Stimulated activated CD4-positive, alpha-beta T cell treated with anti-CD3 and anti-CD28 coated beads, Interleukin-4, amount 100 ng/mL, for 24 hours (primary cell): ENCODE measurements at regions not wholly inside any gene's neighbourhood (a gene's known extent, or its start where the extent isn't known, plus 50 kb on each side); places are given as distances from the start of the nearest gene placed in this dataset.

Experiments
- DNase-seq: peaks from one replicate; pipeline ENCODE4 v3.0.0-alpha.2; 2020

DNA sequence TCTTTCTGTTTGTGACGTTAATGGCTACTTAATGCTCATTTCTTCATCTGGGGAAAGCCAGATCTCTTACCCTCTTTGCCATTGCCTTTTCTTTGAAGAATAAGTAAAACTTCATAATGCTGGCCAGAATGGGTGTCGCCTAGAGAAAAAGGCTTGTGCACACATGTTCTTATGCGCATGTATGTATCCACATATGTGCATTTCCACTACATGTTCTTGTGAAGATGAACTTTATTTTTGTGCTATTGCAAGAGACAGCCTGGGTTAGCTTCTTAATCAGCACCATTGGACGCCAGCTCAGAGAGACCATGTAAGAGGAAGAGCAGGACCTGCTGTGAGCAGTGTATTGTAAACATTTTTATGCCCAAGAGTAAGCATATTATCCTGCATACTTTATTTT, 178.7 kb downstream of the SPRY1 start:
- DNase-seq, result no peak

GRCh38 chr4:123577225-123577906, 180.8 kb downstream of the SPRY1 start:
- DNase-seq, result no peak

- no peak for DNase-seq
These were observed 181.9 kb downstream of the SPRY1 start for GRCh38 chr4:123578276-123579029.

- no peak for DNase-seq
These were observed 183.4 kb downstream of the SPRY1 start for GRCh38 chr4:123579961-123580360.

DNA sequence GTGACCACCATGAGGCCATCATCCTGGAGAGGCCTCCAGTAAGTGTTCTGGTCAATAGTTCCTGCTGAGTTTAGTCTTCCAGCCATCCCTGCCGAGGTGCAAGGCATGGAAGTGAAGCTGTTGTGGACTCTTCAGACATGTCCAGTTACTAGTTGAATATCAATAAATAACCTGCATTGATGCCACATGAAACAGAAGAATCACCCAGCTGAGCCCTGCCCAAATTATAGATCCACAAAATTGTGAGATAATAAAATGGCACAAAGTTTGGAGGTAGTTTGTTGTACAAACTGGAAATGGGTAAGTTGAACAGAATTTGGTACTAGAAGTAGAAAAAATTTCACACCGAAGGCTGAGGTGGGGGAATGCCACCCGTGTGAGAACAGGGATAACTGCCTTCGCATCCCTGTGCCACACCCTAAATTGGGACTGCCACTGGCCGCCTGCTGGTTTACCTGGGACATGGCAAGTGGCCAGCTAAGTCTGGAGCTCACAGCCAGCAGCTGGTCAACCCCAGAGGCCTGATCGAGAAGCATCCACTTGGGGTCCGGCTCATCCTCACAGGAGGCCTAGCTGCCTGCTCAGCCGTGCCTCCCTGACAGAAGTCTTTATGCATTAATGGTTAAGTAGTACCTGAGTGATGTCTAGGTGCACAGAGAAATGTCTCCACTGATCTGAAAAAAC, 184.5 kb downstream of the SPRY1 start:
- DNase-seq, result no peak

GRCh38 chr4:123581802-123582201, 185.2 kb downstream of the SPRY1 start:
- no peak for DNase-seq

- no peak for DNase-seq
These were observed 186.4 kb downstream of the SPRY1 start for GRCh38 chr4:123583043-123583442.

- DNase-seq, result no peak
These were observed 188.5 kb downstream of the SPRY1 start for GRCh38 chr4:123585111-123585510.

- no peak for DNase-seq
These were observed 191.4 kb downstream of the SPRY1 start for GRCh38 chr4:123587983-123588494.

DNA sequence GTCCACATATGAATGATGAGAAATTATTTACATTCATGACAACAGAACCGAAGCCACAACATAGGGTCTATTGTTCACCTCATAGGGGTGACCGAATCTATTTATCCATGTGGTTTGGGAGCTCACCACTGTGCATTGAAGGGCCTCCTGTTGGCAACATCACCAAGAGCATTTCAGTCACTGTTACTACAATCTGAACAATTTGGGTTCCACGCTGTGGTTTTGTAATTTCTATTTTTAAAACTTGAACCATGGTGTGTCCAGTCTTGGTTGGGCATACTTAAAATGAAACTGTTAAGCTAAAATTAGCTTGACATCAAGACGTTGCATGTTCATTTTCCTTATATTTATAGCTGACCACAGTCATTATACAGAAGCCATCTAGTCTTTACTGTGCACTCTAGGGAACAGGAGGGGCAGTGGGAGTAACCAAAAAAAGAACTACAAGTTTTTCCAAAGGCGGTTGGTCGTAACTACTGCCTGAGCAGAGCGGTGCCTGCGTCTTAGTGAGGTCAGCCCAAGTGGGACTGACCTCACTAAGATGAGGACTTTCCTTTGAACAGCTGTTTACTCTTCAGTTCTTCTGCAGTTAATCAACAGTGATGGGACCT, 192.1 kb downstream of the SPRY1 start:
- DNase-seq, result no peak

DNA sequence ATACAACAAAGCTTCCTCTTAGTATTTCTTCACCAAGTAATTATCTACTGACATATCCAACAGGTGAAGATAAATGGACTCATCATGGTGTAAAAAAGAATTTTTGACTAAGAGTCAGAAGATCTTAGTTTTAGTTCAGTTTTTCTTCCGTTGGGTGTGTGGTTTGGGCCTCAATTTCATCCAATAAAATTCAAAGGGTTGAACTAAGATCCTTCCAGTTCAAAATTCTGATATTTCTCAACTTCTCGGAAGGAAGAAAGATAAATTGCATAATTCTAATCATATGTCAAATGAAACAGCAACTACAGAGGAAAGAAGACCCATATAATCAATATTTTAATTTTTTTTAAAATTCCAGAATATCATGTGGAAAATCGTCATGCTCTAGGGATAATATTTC, 192.7 kb downstream of the SPRY1 start:
- DNase-seq, result no peak

DNA sequence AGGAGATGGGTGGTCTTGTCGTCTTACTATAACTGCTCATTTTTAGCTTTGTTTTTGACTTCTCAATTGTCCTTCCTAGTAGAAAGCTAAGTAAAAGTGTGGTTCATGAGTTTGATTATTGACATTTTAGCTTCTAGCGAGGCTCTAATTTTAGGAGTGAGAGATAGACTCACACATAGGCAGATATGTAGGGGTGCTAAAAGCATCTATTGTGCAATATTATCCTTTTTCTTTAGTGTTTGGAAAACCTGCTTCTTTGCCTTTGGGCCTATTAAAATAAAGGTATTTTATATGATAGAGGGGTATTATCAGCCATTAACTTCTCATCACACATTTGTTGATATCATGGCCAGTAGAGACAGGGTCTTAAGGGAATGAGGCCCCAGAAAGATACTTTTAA, 195.3 kb downstream of the SPRY1 start:
- DNase-seq, result no peak

GRCh38 chr4:123593655-123594054, 197.1 kb downstream of the SPRY1 start:
- DNase-seq, result no peak

DNA sequence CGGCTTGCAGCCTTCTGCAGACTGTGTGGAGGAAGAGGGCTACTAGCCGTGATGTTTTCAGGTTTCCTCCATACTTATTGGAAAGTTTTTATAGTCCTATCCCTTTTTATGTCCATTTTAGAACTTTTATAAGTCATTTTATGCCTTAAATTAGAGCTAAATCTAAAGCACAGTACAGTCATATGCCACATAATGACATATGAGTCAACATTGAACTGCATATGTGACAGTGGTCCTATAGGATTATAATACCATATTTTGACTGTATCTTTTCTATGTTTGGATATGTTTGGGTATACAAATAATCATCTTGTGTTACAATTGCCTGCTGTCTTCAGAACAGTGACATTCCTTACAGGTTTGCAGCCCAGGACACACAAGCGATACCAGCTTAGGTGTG, 200.2 kb downstream of the SPRY1 start:
- DNase-seq, result no peak

- DNase-seq, result no peak
These were observed 201.0 kb downstream of the SPRY1 start for GRCh38 chr4:123597586-123597985.

- no peak for DNase-seq
These were observed 201.7 kb downstream of the SPRY1 start for GRCh38 chr4:123598331-123598730.

- no peak for DNase-seq
These were observed 202.7 kb downstream of the SPRY1 start for GRCh38 chr4:123599061-123599919.

DNA sequence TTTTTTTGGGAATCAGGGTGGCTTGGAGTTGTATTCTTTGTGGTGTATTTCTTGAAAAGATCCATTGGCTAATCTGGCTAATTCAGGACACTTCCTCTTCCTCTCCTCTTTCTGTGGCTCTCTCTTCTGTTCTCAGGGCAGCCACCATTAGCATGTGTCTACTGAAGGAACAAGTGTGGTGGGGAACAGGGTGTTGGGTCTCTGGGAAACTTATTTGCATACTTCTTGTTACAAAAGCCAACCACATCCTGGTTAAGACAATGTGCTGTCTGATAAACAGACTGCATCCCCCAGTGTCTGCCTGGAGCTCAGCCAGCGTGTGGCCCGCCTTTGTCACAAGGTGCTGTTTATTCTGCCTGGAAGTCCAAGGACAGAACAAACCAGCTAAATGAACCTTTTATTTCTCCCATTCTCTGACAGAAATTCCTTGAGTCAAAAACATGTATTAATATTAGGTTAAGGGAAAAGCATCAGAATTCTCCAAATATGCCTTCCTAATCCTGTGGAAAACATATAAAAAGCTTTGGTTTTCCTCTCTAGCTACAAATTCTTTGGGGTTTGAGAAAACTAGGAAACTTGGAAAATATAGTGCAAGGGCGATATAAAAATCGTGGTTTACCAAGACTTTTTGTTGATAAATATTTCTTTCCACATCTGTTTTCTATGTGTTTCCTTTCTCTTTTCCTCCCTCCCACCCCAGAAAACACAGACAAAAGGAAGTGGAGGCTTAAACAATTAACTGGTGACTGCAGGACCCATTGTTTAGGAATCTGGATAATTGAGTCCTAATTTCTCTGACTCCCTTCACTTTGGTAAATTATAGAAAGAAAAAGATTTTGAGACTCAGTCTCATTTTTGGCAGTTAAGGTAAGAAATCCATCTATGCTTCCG, 203.6 kb downstream of the SPRY1 start:
- peak; percentile 7 for DNase-seq

- no peak for DNase-seq
These were observed 204.7 kb downstream of the SPRY1 start for GRCh38 chr4:123600987-123601904.

DNA sequence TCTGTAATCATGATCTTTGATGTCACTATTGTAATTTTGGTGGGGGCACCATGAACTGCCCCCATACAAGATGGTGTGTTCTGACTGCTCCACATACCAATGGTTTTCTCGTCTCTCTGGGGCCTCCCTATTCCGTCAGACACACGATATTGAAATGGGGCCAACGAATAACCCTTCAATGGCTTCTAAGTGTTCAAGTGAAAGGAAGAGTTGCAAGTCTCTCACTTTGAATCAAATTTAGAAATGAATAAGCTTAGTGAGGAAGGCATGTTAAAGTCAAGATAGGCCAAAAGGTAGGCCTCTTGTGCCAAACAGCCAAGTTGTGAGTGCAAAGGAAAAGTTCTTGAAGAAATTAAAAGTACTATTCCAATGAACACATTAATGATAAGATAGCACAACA, 205.4 kb downstream of the SPRY1 start:
- no peak for DNase-seq
